Natural killer cell (primary cell): ENCODE measurements at regions not wholly inside any gene's neighbourhood (a gene's known extent, or its start where the extent isn't known, plus 50 kb on each side); places are given as distances from the start of the nearest gene placed in this dataset.

Source experiments
- ATAC-seq, 3 donors: fragments of 150-1000 bp in 2 of 3; fragments of 200-7000 bp in 1 of 3; cut with Tn5 transposase; 1 replicate in 1 of 3; 2 replicates in 2 of 3; pipeline ENCODE4 v1.10.0; 2021; ENCODE audit warnings: mild to moderate bottlenecking in 2 of 3, moderate library complexity in 2 of 3
- DNase-seq, 2 donors: peaks; one replicate each; pipeline versions ENCODE4 v3.0.0 to v3.0.0-alpha.2; 2013 to 2021; ENCODE audit warnings: mixed read lengths in 1 of 2
- H3K27ac ChIP-seq: one replicate; pipeline ENCODE4 v1.5.1; 2013; ENCODE audit warnings: mild to moderate bottlenecking, low read length
- H3K27me3 ChIP-seq: one replicate; pipeline ENCODE4 v1.6.1; 2013; ENCODE audit warnings: low read length; ENCODE audit not compliant: control insufficient read depth, insufficient read depth
- H3K36me3 ChIP-seq: one replicate; pipeline ENCODE4 v1.6.1; 2013; ENCODE audit warnings: low read length; ENCODE audit not compliant: control insufficient read depth, insufficient read depth
- H3K4me1 ChIP-seq: one replicate; pipeline ENCODE4 v1.6.1; 2013; ENCODE audit warnings: low read length; ENCODE audit not compliant: control insufficient read depth, insufficient read depth
- H3K4me3 ChIP-seq: one replicate; pipeline ENCODE4 v1.5.1; 2013; ENCODE audit warnings: low read length
- H3K9me3 ChIP-seq: one replicate; pipeline ENCODE4 v1.6.1; 2013; ENCODE audit warnings: low read length; ENCODE audit not compliant: control insufficient read depth, insufficient read depth
- H3K27ac Mint-ChIP-seq, 2 donors: one replicate each; pipeline ENCODE4 v1.8.0; 2022; ENCODE audit warnings: mild to moderate bottlenecking in 2 of 2, mixed read lengths in 2 of 2, moderate library complexity in 1 of 2
- H3K27me3 Mint-ChIP-seq, 2 donors: one replicate each; pipeline ENCODE4 v1.8.0; 2022; ENCODE audit warnings: low read depth in 2 of 2, mixed read lengths in 2 of 2
- H3K36me3 Mint-ChIP-seq: one replicate; pipeline ENCODE4 v1.8.0; 2022; ENCODE audit warnings: mixed read lengths
- H3K4me1 Mint-ChIP-seq, 2 donors: one replicate each; pipeline ENCODE4 v1.8.0; 2022; ENCODE audit warnings: mixed read lengths in 2 of 2
- H3K4me3 Mint-ChIP-seq: one replicate; pipeline ENCODE4 v1.8.0; 2022; ENCODE audit warnings: mild to moderate bottlenecking, moderate library complexity, mixed read lengths
- H3K9me3 Mint-ChIP-seq, 2 donors: one replicate each; pipeline ENCODE4 v1.8.0; 2022; ENCODE audit warnings: mixed read lengths in 2 of 2
- WGBS: methylation state at CpG from one replicate; pipeline ENCODE4 v1.1.7; 2013; ENCODE audit warnings: missing lambda C conversion rate; ENCODE audit not compliant: insufficient coverage; 5-methylcytosine and 5-hydroxymethylcytosine counted together
- intact Hi-C: fragments of 100-400 bp; cut with micrococcal nuclease; formaldehyde crosslinking; loops from one replicate; pipeline ENCODE4 v1.14.2; 2022
- TF ChIP-seq, protein P1 (sequence below): fragments of 200-600 bp; IDR thresholded peaks from one replicate; pipeline ENCODE4 v1.8.0; 2022; ENCODE audit warnings: antibody characterized with exemption

DNA sequence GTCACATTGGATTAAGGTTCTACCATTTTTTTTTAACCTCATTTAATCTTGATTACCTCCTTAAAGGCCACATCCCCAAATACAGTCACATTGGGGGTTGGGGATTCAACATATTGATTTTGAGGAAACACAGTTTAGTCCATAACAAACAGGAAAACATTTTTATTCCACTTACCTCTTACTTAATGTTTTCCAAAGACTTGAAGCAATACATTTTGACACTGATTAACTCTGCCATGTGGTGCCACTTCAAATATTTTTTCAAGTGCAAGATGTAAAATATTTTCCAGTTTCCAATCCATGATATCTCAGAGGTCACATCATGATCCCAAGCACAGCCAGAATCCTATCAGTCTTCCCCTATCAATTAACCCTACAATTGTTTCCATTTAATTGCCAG is 548.0 kb downstream of the CSNK1G3 start:
- Mint-ChIP-seq H3K4me1 (no peaks in the 10 kb centered on the region), H3K9me3 (peaks cover 3 to 7% of the 10 kb centered on the region in 2 donors), H3K4me3 (no peak overlapping the region), H3K27ac (no peak overlapping the region), H3K36me3 (no peaks in the 10 kb centered on the region), H3K27me3 (no peaks in the 10 kb centered on the region)
- Histone ChIP-seq H3K9me3 (no peaks in the 10 kb centered on the region), H3K4me3 (no peak overlapping the region), H3K4me1 (no peaks in the 10 kb centered on the region), H3K36me3 (no peaks in the 10 kb centered on the region), H3K27ac (no peak overlapping the region), H3K27me3 (no peaks in the 10 kb centered on the region)
- ATAC-seq (no peak), DNase-seq (no peak)
- intact Hi-C loops: no loop called here
- TF ChIP-seq, protein P1, sequence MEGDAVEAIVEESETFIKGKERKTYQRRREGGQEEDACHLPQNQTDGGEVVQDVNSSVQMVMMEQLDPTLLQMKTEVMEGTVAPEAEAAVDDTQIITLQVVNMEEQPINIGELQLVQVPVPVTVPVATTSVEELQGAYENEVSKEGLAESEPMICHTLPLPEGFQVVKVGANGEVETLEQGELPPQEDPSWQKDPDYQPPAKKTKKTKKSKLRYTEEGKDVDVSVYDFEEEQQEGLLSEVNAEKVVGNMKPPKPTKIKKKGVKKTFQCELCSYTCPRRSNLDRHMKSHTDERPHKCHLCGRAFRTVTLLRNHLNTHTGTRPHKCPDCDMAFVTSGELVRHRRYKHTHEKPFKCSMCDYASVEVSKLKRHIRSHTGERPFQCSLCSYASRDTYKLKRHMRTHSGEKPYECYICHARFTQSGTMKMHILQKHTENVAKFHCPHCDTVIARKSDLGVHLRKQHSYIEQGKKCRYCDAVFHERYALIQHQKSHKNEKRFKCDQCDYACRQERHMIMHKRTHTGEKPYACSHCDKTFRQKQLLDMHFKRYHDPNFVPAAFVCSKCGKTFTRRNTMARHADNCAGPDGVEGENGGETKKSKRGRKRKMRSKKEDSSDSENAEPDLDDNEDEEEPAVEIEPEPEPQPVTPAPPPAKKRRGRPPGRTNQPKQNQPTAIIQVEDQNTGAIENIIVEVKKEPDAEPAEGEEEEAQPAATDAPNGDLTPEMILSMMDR: no peak

DNA sequence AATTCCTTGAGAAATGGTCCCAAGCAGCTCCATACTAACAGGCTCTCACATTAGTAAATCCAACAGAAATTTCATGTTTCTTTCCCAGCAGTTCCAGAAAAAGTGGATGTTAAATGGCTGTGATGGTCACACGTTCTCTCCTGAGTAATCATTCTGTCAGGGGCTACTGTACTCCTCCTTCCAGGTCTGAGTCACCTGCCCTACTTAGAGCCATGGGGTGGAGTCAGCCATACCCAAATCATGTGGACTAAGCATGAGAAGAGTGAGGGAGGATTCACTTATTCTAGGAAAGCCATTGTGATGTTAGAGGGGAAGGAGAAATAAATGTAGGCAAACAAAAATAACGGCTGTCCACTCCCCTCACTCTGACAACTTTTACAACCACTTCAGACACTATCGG is 547.2 kb downstream of the CSNK1G3 start:
- DNase-seq (no peak), ATAC-seq (no peak)
- Mint-ChIP-seq H3K27me3 (no peaks in the 10 kb centered on the region), H3K27ac (no peak overlapping the region), H3K4me3 (no peak overlapping the region), H3K9me3 (peaks cover 3% of the 10 kb centered on the region in 2 donors), H3K4me1 (no peaks in the 10 kb centered on the region), H3K36me3 (no peaks in the 10 kb centered on the region)
- Histone ChIP-seq H3K36me3 (no peaks in the 10 kb centered on the region), H3K4me1 (no peaks in the 10 kb centered on the region), H3K27ac (no peak overlapping the region), H3K4me3 (no peak overlapping the region), H3K9me3 (no peaks in the 10 kb centered on the region), H3K27me3 (no peaks in the 10 kb centered on the region)
- intact Hi-C loops: no loop called here
- TF ChIP-seq, protein P1: no peak
- 92% methylated on average over 3 of the region's 3 CpGs for WGBS

- Mint-ChIP-seq H3K4me1 (no peaks in the 10 kb centered on the region), H3K4me3 (no peak overlapping the region), H3K36me3 (no peaks in the 10 kb centered on the region), H3K27ac (no peak overlapping the region), H3K9me3 (peaks cover 0 to 3% of the 10 kb centered on the region in 2 donors), H3K27me3 (no peaks in the 10 kb centered on the region)
- H3K4me1 ChIP-seq: no peaks in the 10 kb centered on the region
- no peaks in the 10 kb centered on the region for H3K27me3 ChIP-seq
- H3K36me3 ChIP-seq: no peaks in the 10 kb centered on the region
- TF ChIP-seq, protein P1: no peak
- H3K9me3 ChIP-seq: no peaks in the 10 kb centered on the region
- intact Hi-C loops: no loop called here
- ATAC-seq (no peak), DNase-seq (no peak)
- H3K4me3 ChIP-seq: no peak overlapping the region
- H3K27ac ChIP-seq: peak overlapping the region; percentile 26
- 31% methylated on average over 4 of the region's 4 CpGs for WGBS
Observed at GRCh38 chr5:124057724-124058231, 545.8 kb downstream of the CSNK1G3 start.

DNA sequence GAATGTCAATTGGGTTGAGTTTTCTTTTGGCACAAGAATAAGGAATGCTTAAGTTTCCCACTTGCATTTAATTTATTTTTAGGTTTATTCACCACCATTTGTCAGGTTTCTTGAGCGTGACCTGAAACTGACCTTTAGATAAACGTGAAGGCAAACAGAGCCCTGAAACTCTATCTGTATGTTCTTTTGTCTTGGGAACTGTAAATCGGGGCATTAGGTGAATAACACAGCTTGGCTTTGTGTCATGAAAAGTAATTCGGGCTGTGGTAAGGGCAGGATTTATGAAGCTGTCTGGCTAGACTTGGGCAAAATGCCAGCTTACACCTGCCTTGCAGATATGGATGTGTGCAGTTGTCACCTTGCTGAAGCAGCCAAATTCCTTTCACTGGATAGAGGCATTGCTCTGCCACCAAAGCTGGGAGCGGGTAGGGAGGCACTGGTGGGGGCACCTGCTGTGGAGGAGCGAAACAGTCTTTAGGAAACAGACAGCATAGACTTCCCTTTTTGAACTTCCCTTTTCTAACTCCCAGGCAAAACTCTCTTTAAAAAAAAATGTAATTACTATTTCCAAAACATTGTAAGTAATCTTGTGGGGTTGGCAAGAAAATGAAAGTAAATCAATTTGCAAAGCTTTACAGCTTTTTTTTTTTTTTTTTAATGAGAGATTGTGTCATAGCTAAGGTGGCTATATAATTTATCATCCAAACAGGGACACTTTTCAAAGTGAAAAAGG is 545.2 kb downstream of the CSNK1G3 start:
- Histone ChIP-seq H3K4me3 (no peak overlapping the region), H3K27me3 (no peaks in the 10 kb centered on the region), H3K9me3 (no peaks in the 10 kb centered on the region), H3K27ac (peak overlapping the region; percentile 38), H3K36me3 (no peaks in the 10 kb centered on the region), H3K4me1 (no peaks in the 10 kb centered on the region)
- no peaks in the 10 kb centered on the region for H3K36me3 Mint-ChIP-seq
- no peak overlapping the region for H3K4me3 Mint-ChIP-seq
- TF ChIP-seq, protein P1: no peak
- no peaks in the 10 kb centered on the region for H3K27me3 Mint-ChIP-seq
- intact Hi-C loops: no loop called here
- DNase-seq: no peak
- peaks cover 0 to 3% of the 10 kb centered on the region in 2 donors for H3K9me3 Mint-ChIP-seq
- peak in 1 of 3 donors; percentile 21 for ATAC-seq
- WGBS: 13% methylated on average over 5 of the region's 6 CpGs
- no peak overlapping the region for H3K27ac Mint-ChIP-seq
- H3K4me1 Mint-ChIP-seq: no peaks in the 10 kb centered on the region
